ENCODE measurements at regions not wholly inside any gene's neighbourhood (a gene's known extent, or its start where the extent isn't known, plus 50 kb on each side); places are given as distances from the start of the nearest gene placed in this dataset.

DNA sequence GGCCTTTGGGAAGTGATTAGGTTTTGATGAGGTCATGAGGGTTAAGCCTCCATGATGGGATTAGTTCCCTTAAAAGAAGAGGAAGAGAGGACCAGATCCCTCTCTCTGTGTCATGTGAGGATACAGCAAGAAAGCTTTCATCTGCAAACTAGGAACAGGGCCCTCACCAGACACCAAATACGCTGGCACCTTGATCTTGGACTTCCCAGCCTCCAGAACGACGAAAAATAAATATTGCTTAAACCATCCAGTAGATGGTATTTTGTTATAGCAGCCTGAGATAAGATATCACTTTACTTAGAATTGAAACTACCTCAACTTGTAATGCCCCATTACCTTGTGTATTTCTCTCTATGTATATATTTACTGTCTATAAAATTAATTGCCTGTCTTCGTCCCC lies 65.4 kb upstream of the NNAT start:
- TF ChIP-seq, protein P1, sequence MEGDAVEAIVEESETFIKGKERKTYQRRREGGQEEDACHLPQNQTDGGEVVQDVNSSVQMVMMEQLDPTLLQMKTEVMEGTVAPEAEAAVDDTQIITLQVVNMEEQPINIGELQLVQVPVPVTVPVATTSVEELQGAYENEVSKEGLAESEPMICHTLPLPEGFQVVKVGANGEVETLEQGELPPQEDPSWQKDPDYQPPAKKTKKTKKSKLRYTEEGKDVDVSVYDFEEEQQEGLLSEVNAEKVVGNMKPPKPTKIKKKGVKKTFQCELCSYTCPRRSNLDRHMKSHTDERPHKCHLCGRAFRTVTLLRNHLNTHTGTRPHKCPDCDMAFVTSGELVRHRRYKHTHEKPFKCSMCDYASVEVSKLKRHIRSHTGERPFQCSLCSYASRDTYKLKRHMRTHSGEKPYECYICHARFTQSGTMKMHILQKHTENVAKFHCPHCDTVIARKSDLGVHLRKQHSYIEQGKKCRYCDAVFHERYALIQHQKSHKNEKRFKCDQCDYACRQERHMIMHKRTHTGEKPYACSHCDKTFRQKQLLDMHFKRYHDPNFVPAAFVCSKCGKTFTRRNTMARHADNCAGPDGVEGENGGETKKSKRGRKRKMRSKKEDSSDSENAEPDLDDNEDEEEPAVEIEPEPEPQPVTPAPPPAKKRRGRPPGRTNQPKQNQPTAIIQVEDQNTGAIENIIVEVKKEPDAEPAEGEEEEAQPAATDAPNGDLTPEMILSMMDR (IDR thresholded peaks at IDR 0.05; ENCODE audit: low read depth, low read length, missing control alignments), result no peak
- DNase-seq (ENCODE audit: low read depth), result no peak
- H3K4me3 ChIP-seq (ENCODE audit: low read depth, low read length), result no peak overlapping the region
- in situ Hi-C loops (cut with HindIII; ENCODE audit: low sequenced_read_pairs), result no loop called here

DNA sequence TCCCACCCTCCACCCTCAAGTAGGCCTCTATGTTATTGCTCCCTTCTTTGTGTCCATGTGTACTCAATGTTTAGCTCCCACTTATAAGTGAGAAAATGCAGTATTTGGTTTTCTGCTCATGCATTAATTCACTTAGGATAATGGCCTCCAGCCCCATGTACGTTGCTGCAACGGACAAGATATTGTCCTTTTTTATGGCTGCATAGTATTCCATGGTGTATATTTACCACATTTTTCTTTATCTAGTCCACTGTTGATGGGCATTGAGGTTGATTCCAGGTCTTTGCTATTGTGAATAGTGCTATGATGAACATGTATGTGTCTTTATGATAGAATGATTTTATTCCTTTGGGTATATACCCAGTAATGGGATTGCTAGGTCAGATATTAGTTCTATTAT lies 64.1 kb upstream of the NNAT start:
- no peak overlapping the region for H3K4me3 ChIP-seq (ENCODE audit: low read depth, low read length)

DNA sequence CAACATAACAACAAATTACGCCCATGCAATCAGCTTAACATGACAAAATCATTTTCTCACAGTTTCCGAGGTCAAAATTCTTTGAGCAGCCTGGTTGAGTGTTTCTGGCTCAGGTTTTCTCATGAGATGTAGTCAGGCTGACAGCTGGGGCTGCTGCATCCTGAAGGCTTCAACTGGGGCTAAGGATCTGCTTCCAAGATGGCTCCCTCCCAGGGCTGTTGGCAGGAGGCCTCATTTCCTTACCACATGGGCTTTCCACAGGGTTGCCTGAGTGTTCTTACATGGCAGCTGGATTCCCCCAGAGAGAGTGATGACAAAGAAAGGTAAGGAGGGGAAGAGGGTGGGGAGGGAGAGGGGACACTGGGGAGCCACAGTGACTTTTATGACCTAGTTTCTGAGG lies 63.1 kb upstream of the NNAT start:
- DNase-seq (ENCODE audit: low read depth), result no peak
- in situ Hi-C loops (cut with HindIII; ENCODE audit: low sequenced_read_pairs), result no loop called here
- TF ChIP-seq, protein P1 (IDR thresholded peaks at IDR 0.05; ENCODE audit: low read depth, low read length, missing control alignments), result no peak
- H3K4me3 ChIP-seq (ENCODE audit: low read depth, low read length), result no peak overlapping the region

More for the DNA sequence above, 64.1 kb upstream of the NNAT start:
- no peak for DNase-seq (ENCODE audit: low read depth)
- in situ Hi-C loops (cut with HindIII; ENCODE audit: low sequenced_read_pairs), result no loop called here
- TF ChIP-seq, protein P1 (IDR thresholded peaks at IDR 0.05; ENCODE audit: low read depth, low read length, missing control alignments), result no peak

- TF ChIP-seq, protein P1 (IDR thresholded peaks at IDR 0.05; ENCODE audit: low read depth, low read length, missing control alignments), result no peak
- in situ Hi-C loops (cut with HindIII; ENCODE audit: low sequenced_read_pairs), result no loop called here
- no peak overlapping the region for H3K4me3 ChIP-seq (ENCODE audit: low read depth, low read length)
- DNase-seq (ENCODE audit: low read depth), result no peak
Measured at GRCh38 chr20:37458761-37459160, 62.3 kb upstream of the NNAT start.

DNA sequence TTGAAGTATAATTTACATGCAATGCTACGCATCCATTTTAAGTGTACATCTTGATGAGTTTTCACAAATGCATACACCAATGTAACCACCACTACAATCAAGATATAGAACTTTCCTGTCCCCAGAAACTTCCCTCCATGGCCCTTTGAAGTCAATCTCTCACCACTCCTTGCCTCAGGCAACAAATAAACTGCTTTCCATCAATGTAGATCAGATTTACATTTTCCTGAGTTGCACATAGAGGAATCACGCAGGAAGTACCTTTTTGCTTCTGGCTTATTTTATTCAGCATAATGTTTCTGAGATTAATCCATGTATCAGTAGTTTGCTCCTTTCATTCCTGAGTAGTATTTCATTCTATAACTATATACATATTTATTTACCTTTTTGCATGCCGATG lies 59.6 kb upstream of the NNAT start:
- in situ Hi-C loops (cut with HindIII; ENCODE audit: low sequenced_read_pairs), result no loop called here
- TF ChIP-seq, protein P1 (IDR thresholded peaks at IDR 0.05; ENCODE audit: low read depth, low read length, missing control alignments), result no peak
- no peak for DNase-seq (ENCODE audit: low read depth)
- no peak overlapping the region for H3K4me3 ChIP-seq (ENCODE audit: low read depth, low read length)

DNA sequence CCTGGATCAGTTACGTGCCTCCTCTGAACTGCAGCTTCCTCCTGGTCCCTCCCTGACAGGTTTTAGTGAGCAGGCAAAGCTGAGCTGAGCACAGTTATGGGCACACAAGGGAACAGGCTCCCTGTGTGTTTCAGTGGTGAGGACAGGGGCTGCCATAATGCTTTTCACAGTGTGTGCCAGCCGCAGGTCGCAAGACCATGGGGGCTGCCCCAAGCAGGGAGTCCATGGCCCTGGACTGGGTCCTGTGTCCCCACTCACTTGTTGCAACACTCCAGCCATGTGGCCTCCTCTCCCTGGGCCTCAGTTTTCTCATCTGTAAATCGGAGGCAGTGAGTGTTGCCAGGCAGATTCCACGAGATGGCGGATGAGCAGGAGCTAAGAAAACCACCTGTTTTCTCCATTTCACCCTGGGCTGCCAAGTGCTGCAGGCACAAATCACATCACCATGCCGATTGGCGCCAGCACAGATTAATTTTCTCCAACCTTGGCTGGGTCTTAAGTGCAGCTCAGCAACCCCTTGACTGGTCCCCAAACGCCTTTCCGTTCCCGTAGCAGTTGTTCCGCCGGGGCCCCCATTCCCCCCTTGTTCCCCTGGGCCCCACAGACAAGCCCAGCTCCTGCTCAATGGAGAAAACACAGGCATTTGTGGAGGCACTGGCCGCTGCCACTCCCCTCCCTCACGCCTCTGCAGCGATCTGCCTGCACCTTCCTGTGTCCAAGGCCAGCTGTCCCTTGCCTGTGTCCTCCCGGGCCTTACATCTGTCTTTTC lies 57.1 kb upstream of the NNAT start:
- no peak overlapping the region for H3K4me3 ChIP-seq (ENCODE audit: low read depth, low read length)
- in situ Hi-C loops (cut with HindIII; ENCODE audit: low sequenced_read_pairs), result no loop called here
- TF ChIP-seq, protein P1 (IDR thresholded peaks at IDR 0.05; ENCODE audit: low read depth, low read length, missing control alignments), result no peak

More for the DNA sequence above, 57.1 kb upstream of the NNAT start:
- no peak for DNase-seq (ENCODE audit: low read depth)
